ENCODE measurements at regions not wholly inside any gene's neighbourhood (a gene's known extent, or its start where the extent isn't known, plus 50 kb on each side); places are given as distances from the start of the nearest gene placed in this dataset.

- TF ChIP-seq CTCF (IDR thresholded peaks at IDR 0.05; ENCODE audit: low read depth, low read length, missing control alignments) = no peak
- H3K4me3 ChIP-seq (ENCODE audit: low read depth, low read length) = no peak overlapping the region
- DNase-seq (ENCODE audit: low read depth) = no peak
Observed at GRCh38 chr7:46135557-46135956, 214.5 kb upstream of the IGFBP3 start.

DNA sequence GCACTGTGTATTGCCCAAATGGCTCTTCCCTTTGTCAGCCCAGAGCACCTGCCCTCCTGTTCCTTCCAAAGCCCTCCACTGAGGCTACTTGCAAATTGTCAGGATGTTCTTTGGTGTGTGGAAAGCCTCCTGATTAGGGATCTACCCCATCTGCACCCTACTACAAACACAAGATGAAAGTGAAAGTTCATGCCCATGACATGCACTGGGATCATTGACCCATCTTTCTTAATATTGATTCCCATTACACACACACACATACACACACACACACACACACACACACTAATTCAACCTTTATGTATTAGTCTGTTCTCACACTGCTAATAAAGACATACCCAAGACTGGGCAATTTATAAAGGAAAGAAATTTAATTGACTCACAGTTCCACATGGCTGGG is 213.7 kb upstream of the IGFBP3 start:
- H3K4me3 ChIP-seq (ENCODE audit: low read depth, low read length) = no peak overlapping the region
- DNase-seq (ENCODE audit: low read depth) = no peak
- no peak for TF ChIP-seq CTCF (IDR thresholded peaks at IDR 0.05; ENCODE audit: low read depth, low read length, missing control alignments)

DNA sequence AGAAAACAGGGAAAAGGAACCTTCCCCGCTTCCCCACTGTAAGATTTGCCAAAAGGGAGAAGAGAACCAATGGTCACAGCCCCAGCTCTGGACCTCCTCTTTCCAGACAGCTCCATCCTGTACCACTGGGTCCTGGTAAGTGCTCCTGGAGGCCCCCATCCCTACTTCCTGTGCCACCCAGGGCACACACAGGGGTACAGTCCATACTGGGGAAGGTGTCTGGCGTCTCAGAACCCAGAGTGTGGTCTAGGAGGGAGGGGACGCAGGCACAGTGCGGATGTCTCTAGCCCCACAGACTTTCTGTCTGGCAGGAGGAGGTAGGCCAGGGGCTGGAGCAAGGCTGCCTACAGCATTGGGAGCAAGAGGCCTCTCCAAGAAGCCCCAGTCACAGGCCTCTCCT is 213.3 kb upstream of the IGFBP3 start:
- no peak for TF ChIP-seq CTCF (IDR thresholded peaks at IDR 0.05; ENCODE audit: low read depth, low read length, missing control alignments)

GRCh38 chr7:46133751-46134150 is 212.7 kb upstream of the IGFBP3 start:
- no peak overlapping the region for H3K4me3 ChIP-seq (ENCODE audit: low read depth, low read length)
- no peak for TF ChIP-seq CTCF (IDR thresholded peaks at IDR 0.05; ENCODE audit: low read depth, low read length, missing control alignments)
- DNase-seq (ENCODE audit: low read depth) = no peak

More for the DNA sequence above, 213.3 kb upstream of the IGFBP3 start:
- H3K4me3 ChIP-seq (ENCODE audit: low read depth, low read length) = no peak overlapping the region
- no peak for DNase-seq (ENCODE audit: low read depth)

- H3K4me3 ChIP-seq (ENCODE audit: low read depth, low read length) = no peak overlapping the region
- TF ChIP-seq CTCF (IDR thresholded peaks at IDR 0.05; ENCODE audit: low read depth, low read length, missing control alignments) = no peak
- DNase-seq (ENCODE audit: low read depth) = no peak
Observed at GRCh38 chr7:46133072-46133471, 212.0 kb upstream of the IGFBP3 start.

GRCh38 chr7:46131916-46132795 is 211.1 kb upstream of the IGFBP3 start:
- no peak overlapping the region for H3K4me3 ChIP-seq (ENCODE audit: low read depth, low read length)

More at GRCh38 chr7:46131916-46132795, 211.1 kb upstream of the IGFBP3 start:
- DNase-seq (ENCODE audit: low read depth) = no peak
- TF ChIP-seq CTCF (IDR thresholded peaks at IDR 0.05; ENCODE audit: low read depth, low read length, missing control alignments) = peak; percentile 13
